ENCODE measurements at regions not wholly inside any gene's neighbourhood (a gene's known extent, or its start where the extent isn't known, plus 50 kb on each side); places are given as distances from the start of the nearest gene placed in this dataset.

DNA sequence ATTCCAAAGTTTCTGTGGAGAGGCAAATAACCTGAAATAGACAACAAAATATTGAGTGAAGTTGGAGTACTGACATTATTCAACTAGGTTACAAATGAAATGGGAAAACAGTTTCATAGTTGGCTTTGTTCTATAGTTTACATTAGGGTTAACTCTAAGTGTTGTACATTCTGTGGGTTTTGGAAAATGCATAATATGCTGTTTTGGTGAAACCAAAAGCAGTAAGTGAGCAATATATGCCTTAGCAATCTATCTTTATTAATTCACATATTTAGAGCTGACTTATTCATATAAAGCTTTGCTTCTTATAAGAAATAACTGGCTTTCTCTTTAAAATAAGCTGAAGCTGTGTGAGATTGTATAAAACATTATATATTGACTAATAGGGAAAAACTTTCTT is 157.5 kb upstream of the AHI1 start:
- TF ChIP-seq CTCF (conservative IDR thresholded peaks at IDR 0.05; ENCODE audit: low read depth in 2 of 2) (no peak), EZH2 (IDR thresholded peaks at IDR 0.05; ENCODE audit: low read depth, unreplicated experiment) (no peak), POLR2AphosphoS5 (IDR thresholded peaks at IDR 0.05; ENCODE audit: low read depth) (no peak), ZNF114 (CRISPR knock-in tag; IDR thresholded peaks at IDR 0.05) (no peak), CREB1 (CRISPR knock-in tag; IDR thresholded peaks at IDR 0.05; ENCODE audit: low read depth) (no peak), EZH2phosphoT487 (IDR thresholded peaks at IDR 0.05; ENCODE audit: unreplicated experiment) (no peak), JUNB (IDR thresholded peaks at IDR 0.05; ENCODE audit: unreplicated experiment) (no peak), NANOG (IDR thresholded peaks at IDR 0.05; ENCODE audit: borderline replicate concordance) (no peak)

All from GM23338 (cell line).